Testis (tissue), 2 donors: ENCODE measurements at regions not wholly inside any gene's neighbourhood (a gene's known extent, or its start where the extent isn't known, plus 50 kb on each side); places are given as distances from the start of the nearest gene placed in this dataset.

ENCODE experiments used
- POLR2A ChIP-seq: fragments of 450-650 bp; IDR thresholded peaks from one replicate; pipeline ENCODE4 v1.6.1; 2017; ENCODE audit warnings: antibody characterized with exemption, mild to moderate bottlenecking, moderate library complexity
- TF ChIP-seq, protein P1 (sequence below), 3 experiments: fragments of 450-650 bp in 2 of 3; fragments of 200-600 bp in 1 of 3; sonication (generic) in 1 of 3; IDR thresholded peaks; one replicate each; pipeline ENCODE4 v1.5.1; 2016 to 2019; ENCODE audit warnings: antibody characterized with exemption in 3 of 3, mild to moderate bottlenecking in 2 of 3, moderate library complexity in 1 of 3

- TF ChIP-seq, protein P1, sequence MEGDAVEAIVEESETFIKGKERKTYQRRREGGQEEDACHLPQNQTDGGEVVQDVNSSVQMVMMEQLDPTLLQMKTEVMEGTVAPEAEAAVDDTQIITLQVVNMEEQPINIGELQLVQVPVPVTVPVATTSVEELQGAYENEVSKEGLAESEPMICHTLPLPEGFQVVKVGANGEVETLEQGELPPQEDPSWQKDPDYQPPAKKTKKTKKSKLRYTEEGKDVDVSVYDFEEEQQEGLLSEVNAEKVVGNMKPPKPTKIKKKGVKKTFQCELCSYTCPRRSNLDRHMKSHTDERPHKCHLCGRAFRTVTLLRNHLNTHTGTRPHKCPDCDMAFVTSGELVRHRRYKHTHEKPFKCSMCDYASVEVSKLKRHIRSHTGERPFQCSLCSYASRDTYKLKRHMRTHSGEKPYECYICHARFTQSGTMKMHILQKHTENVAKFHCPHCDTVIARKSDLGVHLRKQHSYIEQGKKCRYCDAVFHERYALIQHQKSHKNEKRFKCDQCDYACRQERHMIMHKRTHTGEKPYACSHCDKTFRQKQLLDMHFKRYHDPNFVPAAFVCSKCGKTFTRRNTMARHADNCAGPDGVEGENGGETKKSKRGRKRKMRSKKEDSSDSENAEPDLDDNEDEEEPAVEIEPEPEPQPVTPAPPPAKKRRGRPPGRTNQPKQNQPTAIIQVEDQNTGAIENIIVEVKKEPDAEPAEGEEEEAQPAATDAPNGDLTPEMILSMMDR (IDR thresholded peaks at IDR 0.05): no peak
- no peak for TF ChIP-seq POLR2A
Measured at GRCh38 chr15:81829918-81830317, 215.9 kb downstream of the MEX3B start.
